Esophagus muscularis mucosa (tissue), 4 donors: ENCODE measurements at regions not wholly inside any gene's neighbourhood (a gene's known extent, or its start where the extent isn't known, plus 50 kb on each side); places are given as distances from the start of the nearest gene placed in this dataset.

Source experiments
- CTCF ChIP-seq, 3 experiments: fragments of 200-600 bp in 2 of 3; fragments of 450-650 bp in 1 of 3; sonication (generic) in 2 of 3; IDR thresholded peaks; one replicate each; pipeline ENCODE4 v1.5.1; 2017 to 2019; ENCODE audit warnings: antibody characterized with exemption in 3 of 3, mild to moderate bottlenecking in 2 of 3, moderate library complexity in 1 of 3
- EP300 ChIP-seq: sonication (generic); formaldehyde crosslinking; IDR thresholded peaks from one replicate; pipeline ENCODE4 v1.6.1; 2017; ENCODE audit warnings: antibody characterized with exemption
- POLR2A ChIP-seq: fragments of 450-650 bp; IDR thresholded peaks from one replicate; pipeline ENCODE4 v1.6.1; 2017; ENCODE audit warnings: antibody characterized with exemption, moderate library complexity, mild to moderate bottlenecking, low read depth
- POLR2AphosphoS5 ChIP-seq, 2 donors: sonication (generic); formaldehyde crosslinking; IDR thresholded peaks; one replicate each; pipeline ENCODE4 v1.6.1; 2017; ENCODE audit warnings: antibody characterized with exemption in 2 of 2

DNA sequence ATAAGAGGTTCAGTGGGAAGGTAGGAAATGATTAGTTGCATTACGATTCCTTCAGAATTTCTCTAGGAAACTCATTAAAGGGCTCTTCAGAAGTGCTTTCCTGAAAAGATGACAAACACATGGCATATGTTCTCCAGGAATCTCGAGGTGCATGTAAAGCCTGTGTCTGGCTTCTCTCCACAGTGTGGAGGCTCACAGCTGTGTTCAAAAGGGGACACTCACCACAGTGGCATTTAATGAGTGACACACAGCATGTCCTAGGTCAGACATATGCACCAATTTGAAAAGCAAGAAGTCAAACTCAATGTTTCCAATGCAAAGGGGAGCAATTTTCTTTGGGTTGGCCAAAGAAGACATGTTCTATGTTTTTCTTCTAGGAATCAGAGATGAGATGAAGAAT, 976.9 kb downstream of the MAT2B start:
- no peak for TF ChIP-seq POLR2AphosphoS5 (IDR thresholded peaks at IDR 0.05)
- no peak for TF ChIP-seq CTCF (IDR thresholded peaks at IDR 0.05)
- TF ChIP-seq POLR2A, result no peak
- no peak for TF ChIP-seq EP300
